HG03139 (cell line): ENCODE measurements at regions not wholly inside any gene's neighbourhood (a gene's known extent, or its start where the extent isn't known, plus 50 kb on each side); places are given as distances from the start of the nearest gene placed in this dataset.

Source experiments
- ATAC-seq: cut with Tn5 transposase; IDR thresholded peaks from one replicate; pipeline ENCODE4 v1.9.1; 2021; ENCODE audit not compliant: unreplicated experiment

GRCh38 chr9:129403779-129404620 lies 216.9 kb downstream of the C9orf50 start:
- ATAC-seq, result no peak

GRCh38 chr9:129402931-129403778 lies 217.7 kb downstream of the C9orf50 start:
- no peak for ATAC-seq

GRCh38 chr9:129402371-129402739 lies 218.5 kb downstream of the C9orf50 start:
- no peak for ATAC-seq

GRCh38 chr9:129401623-129402370 lies 219.1 kb downstream of the C9orf50 start:
- ATAC-seq, result no peak

DNA sequence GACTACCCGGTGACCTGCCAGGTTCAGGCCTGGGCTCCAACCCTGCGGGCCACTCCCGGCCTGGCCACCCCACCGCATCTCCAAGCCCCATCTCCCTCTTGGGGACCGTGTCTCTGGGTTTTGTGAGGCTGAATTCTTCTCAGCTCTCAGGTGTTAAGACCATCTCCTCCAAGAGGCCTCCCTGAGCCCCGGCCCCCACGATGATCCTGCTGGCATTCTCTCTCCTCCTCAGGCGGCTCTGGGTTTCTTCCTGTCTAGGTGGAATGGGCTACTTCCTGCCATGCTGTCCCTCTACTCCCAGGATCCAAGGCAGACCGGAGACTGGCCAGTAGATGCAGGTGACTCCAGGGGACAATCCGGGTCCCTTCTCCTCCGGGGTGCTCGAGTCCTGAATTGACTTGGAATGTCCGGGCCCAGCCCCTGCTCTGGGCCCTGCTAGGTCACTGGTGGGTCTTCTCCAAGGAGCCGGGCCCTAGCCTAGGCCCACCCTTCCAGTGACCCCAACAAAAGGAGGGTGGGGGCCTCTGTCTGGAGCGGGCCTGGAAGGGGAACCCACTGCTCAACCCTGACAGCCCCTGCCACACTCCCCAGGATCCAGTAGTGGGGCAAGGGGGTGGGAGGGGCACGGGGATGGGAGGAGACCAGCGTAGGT lies 219.8 kb downstream of the C9orf50 start:
- ATAC-seq, result no peak

DNA sequence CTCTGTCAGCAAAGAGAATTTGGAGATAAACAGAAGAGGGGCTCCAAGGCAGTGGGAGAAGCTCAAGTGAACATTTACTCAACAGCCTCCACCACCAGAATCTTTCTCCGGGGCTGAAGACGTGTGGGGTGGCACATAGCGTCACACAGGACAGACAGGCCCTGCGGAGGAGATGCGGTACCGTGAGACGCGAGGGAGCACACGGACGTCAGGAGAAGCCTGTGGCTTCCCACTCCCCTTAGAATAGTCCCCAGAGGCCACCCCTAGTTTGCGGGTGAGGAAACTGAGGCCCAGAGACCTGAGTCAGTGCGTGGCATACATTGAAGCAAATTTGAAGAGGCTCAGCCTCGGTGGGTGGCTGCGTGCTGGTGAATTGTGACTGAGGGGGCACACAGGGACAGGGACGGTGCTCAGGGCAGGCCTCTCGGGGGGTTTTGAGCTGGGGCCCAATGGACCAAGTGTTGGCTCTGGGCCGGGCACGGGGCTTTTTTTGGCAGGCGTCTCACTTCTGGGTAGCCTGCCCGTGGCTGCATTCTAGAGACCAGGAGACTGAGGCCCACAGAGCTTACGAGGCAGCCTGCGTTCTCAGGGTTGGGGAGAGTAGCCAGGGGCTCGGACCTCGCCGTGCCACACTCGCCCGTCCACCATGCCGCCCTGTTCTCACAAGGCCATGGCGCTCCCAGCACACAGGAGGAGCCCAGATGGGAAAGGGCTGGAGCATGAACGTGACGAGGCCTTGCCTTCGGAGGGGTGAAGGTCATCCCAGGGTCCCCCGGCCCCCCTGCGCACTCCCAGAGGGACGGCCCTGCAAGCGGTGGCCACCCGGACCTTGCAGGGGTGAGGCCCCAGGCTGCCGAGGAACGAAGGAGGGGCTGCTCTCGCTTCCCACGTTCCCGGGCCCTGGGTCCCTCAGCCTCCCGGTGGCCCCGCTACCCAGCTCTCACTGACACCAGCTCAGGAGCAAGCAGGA lies 220.6 kb downstream of the C9orf50 start:
- ATAC-seq, result no peak

GRCh38 chr9:129399634-129399990 lies 221.3 kb downstream of the C9orf50 start:
- ATAC-seq, result no peak

DNA sequence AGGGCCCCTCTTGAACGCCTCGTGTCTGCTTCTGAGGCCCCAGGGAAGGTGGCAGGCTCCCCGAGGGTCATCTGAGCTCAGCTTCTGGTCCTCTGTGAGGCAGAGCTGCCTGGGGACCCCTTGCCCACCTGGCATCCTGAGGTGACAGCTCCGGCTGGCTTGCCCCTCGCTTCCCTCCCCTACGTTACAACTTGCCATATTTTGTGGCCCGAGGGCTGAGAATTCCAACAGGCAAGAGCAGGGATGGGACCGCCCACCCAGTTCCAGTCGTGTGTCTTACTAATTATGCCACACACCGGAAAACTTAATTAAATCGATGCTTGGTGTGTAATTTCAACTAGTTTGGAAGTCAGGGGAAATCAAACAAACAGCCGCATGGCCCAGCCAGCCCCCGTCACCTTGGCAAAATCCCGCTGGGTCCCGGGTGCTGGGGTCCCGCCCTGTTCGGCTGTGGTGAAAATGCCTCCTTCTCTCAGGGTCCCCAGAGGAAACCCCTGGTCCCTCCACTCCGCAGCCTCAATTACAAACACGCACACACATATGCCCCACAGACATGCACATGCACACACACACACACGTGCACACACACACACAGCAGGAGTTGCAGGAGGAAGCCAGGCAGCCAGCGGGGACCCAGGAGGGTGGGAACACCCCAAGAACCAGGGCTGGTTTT lies 221.0 kb upstream of the IER5L start:
- ATAC-seq, result no peak

- no peak for ATAC-seq
Measured at GRCh38 chr9:129398101-129398960, 220.3 kb upstream of the IER5L start.

DNA sequence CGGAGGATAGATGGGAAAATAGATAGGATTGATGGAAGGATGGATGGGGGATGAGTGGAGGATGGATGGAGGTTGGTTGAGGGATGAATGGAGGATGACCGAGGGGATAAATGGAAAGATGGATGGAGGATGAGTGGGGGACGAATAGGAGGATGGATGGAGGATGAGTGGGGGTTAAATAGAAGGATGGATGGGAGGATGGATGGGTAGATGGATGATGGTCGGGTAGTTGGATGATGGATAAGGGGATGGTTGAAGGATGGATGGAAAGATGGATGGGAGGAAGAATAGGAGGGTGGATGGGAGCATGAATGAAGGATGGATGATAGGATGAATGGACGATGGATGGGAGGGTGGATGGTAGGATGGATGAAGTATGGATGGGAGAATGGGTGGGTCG lies 219.3 kb upstream of the IER5L start:
- no peak for ATAC-seq

GRCh38 chr9:129396365-129396708 lies 218.3 kb upstream of the IER5L start:
- no peak for ATAC-seq

DNA sequence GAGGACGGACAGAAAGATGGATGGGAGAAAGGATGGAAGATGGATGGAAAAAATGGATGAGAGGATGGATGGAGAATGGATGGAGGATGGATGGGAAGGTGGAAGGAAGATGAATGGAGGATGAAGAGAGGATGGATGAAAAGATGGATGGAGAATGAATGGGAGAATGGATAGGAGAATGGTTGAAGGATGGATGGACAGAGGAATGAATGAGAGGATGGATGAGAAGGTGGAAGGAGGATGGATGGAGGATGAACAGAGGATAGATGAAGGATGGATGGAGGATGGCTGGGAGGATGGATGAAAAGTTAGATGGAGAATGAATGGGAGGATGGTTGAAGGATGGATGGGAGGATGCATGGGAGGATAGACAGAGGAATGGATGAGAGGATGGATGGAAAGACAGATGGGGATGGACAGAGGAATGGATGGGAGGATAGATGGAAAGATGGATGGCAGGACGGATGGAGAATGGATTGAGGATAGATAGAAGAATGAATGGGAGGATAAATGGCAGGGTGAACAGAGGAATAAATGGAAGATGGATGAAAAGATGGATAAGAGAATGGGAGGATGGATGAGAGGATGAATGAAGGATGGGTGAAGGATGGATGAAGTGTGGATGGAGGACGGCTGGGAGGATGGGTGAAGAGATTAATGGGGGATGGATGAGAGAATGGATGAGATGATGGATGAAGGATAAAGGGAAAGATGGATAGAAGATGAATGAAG lies 217.7 kb upstream of the IER5L start:
- ATAC-seq, result no peak

GRCh38 chr9:129394886-129395279 lies 216.8 kb upstream of the IER5L start:
- no peak for ATAC-seq

- no peak for ATAC-seq
Measured at GRCh38 chr9:129394061-129394885, 216.2 kb upstream of the IER5L start.

DNA sequence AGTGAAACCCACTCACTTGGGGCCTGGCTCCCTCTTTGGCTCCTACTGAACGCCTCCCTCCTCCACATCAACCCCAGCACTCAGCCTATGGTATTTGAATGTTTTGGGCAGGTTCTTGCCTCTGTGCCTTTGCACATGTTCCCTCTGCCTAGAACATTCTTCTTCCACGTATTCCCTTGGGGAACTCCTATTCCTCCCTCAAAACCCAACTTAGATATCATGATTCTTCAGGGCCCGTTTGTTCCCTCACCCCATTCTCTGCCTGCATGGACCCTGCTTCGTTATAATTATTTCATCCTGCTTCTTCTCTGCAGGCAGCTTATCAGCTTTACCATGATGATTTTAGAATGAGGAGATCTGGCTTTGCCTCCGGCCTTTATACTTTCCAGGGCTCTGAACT lies 215.0 kb upstream of the IER5L start:
- ATAC-seq, result no peak

DNA sequence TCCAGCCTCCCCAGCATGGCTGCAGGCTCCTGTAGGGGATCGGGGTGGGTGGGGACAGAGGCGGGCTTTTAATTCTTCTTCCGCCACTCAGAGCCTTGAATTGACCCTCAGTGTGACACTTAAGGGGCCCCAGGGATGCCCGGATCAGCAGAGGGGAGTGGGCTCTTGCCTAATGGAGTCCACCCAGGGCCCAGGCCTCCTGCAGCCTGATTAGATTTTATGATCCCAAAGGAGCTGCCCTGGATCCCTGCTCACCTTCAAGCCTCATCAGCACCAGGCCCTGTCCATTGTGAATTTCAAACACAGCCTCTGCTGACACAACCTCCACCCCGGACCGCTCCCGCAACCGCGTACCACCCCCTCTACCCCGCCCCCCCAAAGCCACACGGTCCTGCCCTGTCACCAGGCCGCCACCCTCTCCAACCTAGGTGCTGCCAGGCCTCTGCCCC lies 214.1 kb upstream of the IER5L start:
- no peak for ATAC-seq

DNA sequence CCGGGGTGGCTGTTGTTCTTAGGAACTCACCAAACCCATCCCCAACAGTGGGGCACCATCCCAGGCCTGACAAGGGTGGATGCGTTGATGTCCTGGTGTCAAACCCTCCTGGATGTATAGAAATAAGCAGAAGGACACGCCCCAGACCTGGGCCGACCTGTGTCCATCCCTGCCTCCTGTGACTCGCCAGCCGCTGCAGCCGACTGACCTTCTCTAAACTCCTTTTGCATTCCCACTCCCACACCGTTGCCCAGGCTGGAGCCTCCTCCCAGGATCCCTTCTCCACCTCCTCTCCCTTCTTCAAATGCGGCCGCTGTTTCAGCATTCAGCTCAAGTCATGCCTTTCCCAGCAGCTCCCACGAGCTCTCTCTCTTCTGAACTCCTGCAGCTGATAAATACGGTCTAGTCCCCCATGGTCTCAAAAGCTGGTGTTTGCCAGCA lies 213.2 kb upstream of the IER5L start:
- ATAC-seq, result no peak
